HAP-1 (cell line): ENCODE measurements at regions not wholly inside any gene's neighbourhood (a gene's known extent, or its start where the extent isn't known, plus 50 kb on each side); places are given as distances from the start of the nearest gene placed in this dataset.

Experiments used
- DNase-seq, 2 experiments: peaks; one replicate each; pipeline ENCODE4 v3.0.0-alpha.2; 2016 to 2020; ENCODE audit warnings: low spot score in 2 of 2
- H3K27me3 ChIP-seq: fragments of 250-450 bp; sonication (Bioruptor Pico); 2 replicates; pipeline ENCODE4 v1.5.1; 2020; ENCODE audit warnings: low read depth, mild to moderate bottlenecking, moderate library complexity
- H3K36me3 ChIP-seq: fragments of 250-450 bp; sonication (Bioruptor Pico); replicated peaks from 2 replicates; pipeline ENCODE4 v1.5.1; 2020; ENCODE audit warnings: mild to moderate bottlenecking
- H3K4me1 ChIP-seq: fragments of 250-450 bp; sonication (Bioruptor Pico); 2 replicates; pipeline ENCODE4 v1.5.1; 2020; ENCODE audit warnings: mild to moderate bottlenecking
- H3K4me3 ChIP-seq: fragments of 250-450 bp; sonication (Bioruptor Pico); 2 replicates; pipeline ENCODE4 v1.5.1; 2020; ENCODE audit warnings: mild to moderate bottlenecking, moderate library complexity
- H3K9me3 ChIP-seq: fragments of 250-450 bp; sonication (Bioruptor Pico); 2 replicates; pipeline ENCODE4 v1.5.1; 2020; ENCODE audit warnings: mild to moderate bottlenecking, moderate library complexity
- in situ Hi-C: fragments of 300-500 bp; cut with MboI; formaldehyde crosslinking; loops from 3 replicates; pipeline ENCODE4 v1.14.3; 2020; ENCODE audit warnings: low sequenced_read_pairs, inconsistent platforms, mixed read lengths

GRCh38 chr17:74145756-74146155 is 57.7 kb upstream of the RPL38 start:
- in situ Hi-C loops: no loop called here
- no peaks in the 10 kb centered on the region for H3K27me3 ChIP-seq

GRCh38 chr17:74146196-74146595 is 57.3 kb upstream of the RPL38 start:
- H3K36me3 ChIP-seq: no peaks in the 10 kb centered on the region
- no peak for DNase-seq
- no peaks in the 10 kb centered on the region for H3K4me1 ChIP-seq
- in situ Hi-C loops: no loop called here
- H3K4me3 ChIP-seq: no peak overlapping the region
- H3K27me3 ChIP-seq: no peaks in the 10 kb centered on the region
- H3K9me3 ChIP-seq: no peaks in the 10 kb centered on the region

More at GRCh38 chr17:74145756-74146155, 57.7 kb upstream of the RPL38 start:
- Histone ChIP-seq H3K4me3 (no peak overlapping the region), H3K9me3 (no peaks in the 10 kb centered on the region), H3K4me1 (no peaks in the 10 kb centered on the region), H3K36me3 (no peaks in the 10 kb centered on the region)
- DNase-seq: no peak

- Histone ChIP-seq H3K4me3 (no peak overlapping the region), H3K9me3 (no peaks in the 10 kb centered on the region), H3K36me3 (no peaks in the 10 kb centered on the region), H3K4me1 (no peaks in the 10 kb centered on the region), H3K27me3 (no peaks in the 10 kb centered on the region)
- in situ Hi-C loops: no loop called here
- DNase-seq: no peak
Measured at GRCh38 chr17:74147056-74147835, 56.2 kb upstream of the RPL38 start.

- Histone ChIP-seq H3K9me3 (no peaks in the 10 kb centered on the region), H3K27me3 (no peaks in the 10 kb centered on the region), H3K4me3 (no peak overlapping the region), H3K4me1 (no peaks in the 10 kb centered on the region), H3K36me3 (no peaks in the 10 kb centered on the region)
- no peak for DNase-seq
- in situ Hi-C loops: no loop called here
Measured at GRCh38 chr17:74147966-74148365, 55.5 kb upstream of the RPL38 start.

- Histone ChIP-seq H3K4me3 (no peak overlapping the region), H3K27me3 (no peaks in the 10 kb centered on the region), H3K9me3 (no peaks in the 10 kb centered on the region), H3K4me1 (no peaks in the 10 kb centered on the region), H3K36me3 (no peaks in the 10 kb centered on the region)
- in situ Hi-C loops: no loop called here
- DNase-seq: no peak
Measured at GRCh38 chr17:74148446-74148845, 55.0 kb upstream of the RPL38 start.

- DNase-seq: no peak
- Histone ChIP-seq H3K36me3 (no peaks in the 10 kb centered on the region), H3K27me3 (no peaks in the 10 kb centered on the region), H3K4me3 (no peak overlapping the region), H3K4me1 (no peaks in the 10 kb centered on the region), H3K9me3 (no peaks in the 10 kb centered on the region)
- in situ Hi-C loops: no loop called here
Measured at GRCh38 chr17:74148901-74149596, 54.4 kb upstream of the RPL38 start.

- H3K4me1 ChIP-seq: no peaks in the 10 kb centered on the region
- no peak overlapping the region for H3K4me3 ChIP-seq
- no peaks in the 10 kb centered on the region for H3K27me3 ChIP-seq
- in situ Hi-C loops: no loop called here
- no peaks in the 10 kb centered on the region for H3K36me3 ChIP-seq
- no peaks in the 10 kb centered on the region for H3K9me3 ChIP-seq
- DNase-seq: no peak
Measured at GRCh38 chr17:74149597-74150427, 53.7 kb upstream of the RPL38 start.

- in situ Hi-C loops: no loop called here
- Histone ChIP-seq H3K4me3 (no peak overlapping the region), H3K36me3 (no peaks in the 10 kb centered on the region), H3K4me1 (no peaks in the 10 kb centered on the region), H3K9me3 (no peaks in the 10 kb centered on the region), H3K27me3 (no peaks in the 10 kb centered on the region)
- no peak for DNase-seq
Measured at GRCh38 chr17:74150428-74151025, 53.0 kb upstream of the RPL38 start.

- Histone ChIP-seq H3K4me3 (no peak overlapping the region), H3K4me1 (no peaks in the 10 kb centered on the region), H3K36me3 (no peaks in the 10 kb centered on the region), H3K9me3 (no peaks in the 10 kb centered on the region; the same call in 1 of the 2 replicates), H3K27me3 (no peaks in the 10 kb centered on the region)
- DNase-seq: no peak
- in situ Hi-C loops: no loop called here
Measured at GRCh38 chr17:74151551-74152315, 51.7 kb upstream of the RPL38 start.

- Histone ChIP-seq H3K4me1 (no peaks in the 10 kb centered on the region), H3K36me3 (no peaks in the 10 kb centered on the region), H3K27me3 (no peaks in the 10 kb centered on the region; the same call in 1 of the 2 replicates), H3K9me3 (no peaks in the 10 kb centered on the region; the same call in 1 of the 2 replicates), H3K4me3 (no peak overlapping the region)
- no peak for DNase-seq
- in situ Hi-C loops: no loop called here
Measured at GRCh38 chr17:74152591-74153455, 50.7 kb upstream of the RPL38 start.

GRCh38 chr17:74153456-74153810 is 50.0 kb upstream of the RPL38 start:
- Histone ChIP-seq H3K9me3 (no peaks in the 10 kb centered on the region; the same call in 1 of the 2 replicates), H3K36me3 (no peaks in the 10 kb centered on the region), H3K27me3 (no peaks in the 10 kb centered on the region; the same call in 1 of the 2 replicates), H3K4me3 (no peak overlapping the region), H3K4me1 (no peaks in the 10 kb centered on the region)
- no peak for DNase-seq
- in situ Hi-C loops: no loop called here
